Tibial nerve (tissue), 3 donors: ENCODE measurements at regions not wholly inside any gene's neighbourhood (a gene's known extent, or its start where the extent isn't known, plus 50 kb on each side); places are given as distances from the start of the nearest gene placed in this dataset.

Experiments used
- POLR2A ChIP-seq, 2 donors: fragments of 450-650 bp; IDR thresholded peaks; one replicate each; pipeline ENCODE4 v1.6.1; 2017; ENCODE audit warnings: antibody characterized with exemption in 2 of 2, mild to moderate bottlenecking in 2 of 2, moderate library complexity in 2 of 2
- TF ChIP-seq, protein P1 (sequence below), 5 experiments: fragments of 200-600 bp in 3 of 5; fragments of 450-650 bp in 2 of 5; sonication (generic) in 3 of 5; IDR thresholded peaks; one replicate each; pipeline ENCODE4 v1.5.1; 2016 to 2019; ENCODE audit warnings: antibody characterized with exemption in 5 of 5, mild to moderate bottlenecking in 3 of 5, moderate library complexity in 2 of 5

DNA sequence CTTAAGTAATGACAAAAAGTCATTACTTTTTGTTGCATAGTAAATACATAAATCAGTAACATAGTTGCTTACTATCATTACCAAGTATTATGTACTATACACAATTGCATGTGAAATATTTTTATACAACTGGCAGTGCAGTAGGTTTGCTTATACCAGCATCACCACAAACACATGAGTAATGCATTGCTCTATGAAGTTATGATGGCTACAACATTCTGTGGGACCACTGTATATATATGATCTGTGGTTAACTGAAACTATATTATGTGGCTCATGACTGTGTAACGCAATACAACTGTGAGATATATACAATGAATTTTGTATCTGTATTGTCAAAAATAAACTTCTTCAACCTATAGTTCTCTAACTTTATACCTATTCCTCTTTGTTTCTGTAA lies 113.7 kb upstream of the RBMS3 start:
- TF ChIP-seq, protein P1, sequence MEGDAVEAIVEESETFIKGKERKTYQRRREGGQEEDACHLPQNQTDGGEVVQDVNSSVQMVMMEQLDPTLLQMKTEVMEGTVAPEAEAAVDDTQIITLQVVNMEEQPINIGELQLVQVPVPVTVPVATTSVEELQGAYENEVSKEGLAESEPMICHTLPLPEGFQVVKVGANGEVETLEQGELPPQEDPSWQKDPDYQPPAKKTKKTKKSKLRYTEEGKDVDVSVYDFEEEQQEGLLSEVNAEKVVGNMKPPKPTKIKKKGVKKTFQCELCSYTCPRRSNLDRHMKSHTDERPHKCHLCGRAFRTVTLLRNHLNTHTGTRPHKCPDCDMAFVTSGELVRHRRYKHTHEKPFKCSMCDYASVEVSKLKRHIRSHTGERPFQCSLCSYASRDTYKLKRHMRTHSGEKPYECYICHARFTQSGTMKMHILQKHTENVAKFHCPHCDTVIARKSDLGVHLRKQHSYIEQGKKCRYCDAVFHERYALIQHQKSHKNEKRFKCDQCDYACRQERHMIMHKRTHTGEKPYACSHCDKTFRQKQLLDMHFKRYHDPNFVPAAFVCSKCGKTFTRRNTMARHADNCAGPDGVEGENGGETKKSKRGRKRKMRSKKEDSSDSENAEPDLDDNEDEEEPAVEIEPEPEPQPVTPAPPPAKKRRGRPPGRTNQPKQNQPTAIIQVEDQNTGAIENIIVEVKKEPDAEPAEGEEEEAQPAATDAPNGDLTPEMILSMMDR (IDR thresholded peaks at IDR 0.05) = no peak
- TF ChIP-seq POLR2A (IDR thresholded peaks at IDR 0.05) = no peak
